ENCODE measurements at regions not wholly inside any gene's neighbourhood (a gene's known extent, or its start where the extent isn't known, plus 50 kb on each side); places are given as distances from the start of the nearest gene placed in this dataset.
A peak's percentile ranks its signal among the peaks of the same experiment; 100 is the strongest.
"Not testable (repeated sequence)": the region's sequence is repeated elsewhere in the genome, so short reads cannot be mapped to it uniquely, and the experiment has no call there.

DNA sequence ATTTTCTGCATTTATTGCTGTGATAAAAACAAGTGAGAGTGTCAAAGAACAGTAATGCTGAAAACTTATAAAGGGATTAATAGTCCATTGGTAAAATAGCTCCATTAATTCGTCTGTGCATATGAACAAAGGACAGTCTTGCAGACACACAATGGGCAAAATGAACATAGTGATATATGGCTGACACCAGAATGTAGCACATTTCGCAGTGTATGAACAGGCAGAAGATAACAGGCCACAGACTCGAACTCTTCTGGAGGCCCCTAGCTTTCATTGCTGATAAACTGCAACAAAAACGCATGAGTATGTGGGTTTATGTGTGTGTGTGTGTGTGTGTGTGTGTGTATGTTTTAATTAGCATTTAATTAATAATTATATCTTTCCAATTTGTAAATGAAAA lies 354.8 kb downstream of the TAF11L14 start:
- no peak for DNase-seq

GRCh38 chr5:17989567-17990563 lies 355.6 kb downstream of the TAF11L14 start:
- no peak for DNase-seq

GRCh38 chr5:17991775-17992174 lies 357.5 kb downstream of the TAF11L14 start:
- DNase-seq, result no peak

GRCh38 chr5:17992291-17992690 lies 358.0 kb downstream of the TAF11L14 start:
- no peak for DNase-seq

DNA sequence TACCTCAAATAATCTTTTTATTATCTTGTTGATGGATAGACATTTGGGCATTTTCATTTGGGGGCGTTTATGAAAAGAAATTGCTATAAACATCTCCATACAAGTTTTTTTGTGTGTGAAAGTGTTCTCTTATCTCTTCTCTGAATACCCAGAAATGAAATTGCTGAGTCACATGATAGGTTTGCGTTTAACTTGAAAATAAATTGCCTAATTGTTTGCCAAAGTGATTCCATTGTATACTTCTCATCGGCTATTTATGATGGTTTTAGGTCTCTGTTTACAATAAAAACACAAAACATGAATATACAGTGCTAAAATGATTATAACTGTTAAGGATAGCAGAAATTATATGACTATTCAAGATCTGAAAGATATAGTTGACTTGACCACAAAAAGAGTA lies 361.7 kb downstream of the TAF11L14 start:
- no peak for DNase-seq

- DNase-seq, result no peak
These were observed 365.6 kb downstream of the TAF11L14 start for GRCh38 chr5:17999858-18000257.

- DNase-seq, result no peak
These were observed 366.5 kb downstream of the TAF11L14 start for GRCh38 chr5:18000744-18001143.

DNA sequence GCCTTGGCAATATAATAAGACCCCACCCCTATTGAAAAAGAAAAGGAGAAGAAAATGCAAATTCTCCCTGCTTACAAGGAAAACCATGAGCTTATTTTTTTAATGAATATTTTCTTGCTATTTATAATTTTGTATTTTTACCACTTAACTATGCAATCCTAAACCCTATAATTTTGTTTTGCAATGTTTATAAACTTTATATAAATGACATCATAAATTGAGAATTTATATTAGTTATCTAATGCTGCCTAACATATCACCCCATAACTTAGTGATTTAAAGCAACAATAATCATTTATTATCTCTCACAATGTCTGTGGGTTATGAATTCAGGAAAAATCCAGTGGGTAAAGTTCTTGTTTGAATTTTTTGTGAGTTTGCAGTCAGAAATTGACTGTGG lies 369.1 kb downstream of the TAF11L14 start:
- DNase-seq, result no peak

GRCh38 chr5:18003784-18004183 lies 369.5 kb downstream of the TAF11L14 start:
- DNase-seq, result no peak

DNA sequence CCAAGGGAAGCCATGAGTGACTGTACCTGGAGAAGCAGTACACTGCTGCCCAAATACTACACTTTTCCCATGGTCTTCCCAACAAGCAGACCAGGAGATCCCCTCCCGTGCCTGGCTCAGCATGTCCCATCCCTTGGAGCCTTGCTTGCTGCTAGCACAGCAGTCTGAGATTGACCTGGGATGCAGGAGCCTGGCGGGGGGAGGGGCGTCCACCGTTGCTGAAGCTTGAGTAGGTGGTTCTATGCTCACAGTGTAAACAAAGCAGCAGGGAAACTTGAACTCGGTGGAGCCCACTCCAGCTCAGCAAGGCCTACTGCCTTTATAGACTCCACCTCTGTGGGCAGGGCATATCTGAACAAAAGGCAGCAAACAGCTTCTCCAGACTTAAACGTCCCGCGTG lies 372.0 kb downstream of the TAF11L14 start:
- DNase-seq, result not testable (repeated sequence)

DNA sequence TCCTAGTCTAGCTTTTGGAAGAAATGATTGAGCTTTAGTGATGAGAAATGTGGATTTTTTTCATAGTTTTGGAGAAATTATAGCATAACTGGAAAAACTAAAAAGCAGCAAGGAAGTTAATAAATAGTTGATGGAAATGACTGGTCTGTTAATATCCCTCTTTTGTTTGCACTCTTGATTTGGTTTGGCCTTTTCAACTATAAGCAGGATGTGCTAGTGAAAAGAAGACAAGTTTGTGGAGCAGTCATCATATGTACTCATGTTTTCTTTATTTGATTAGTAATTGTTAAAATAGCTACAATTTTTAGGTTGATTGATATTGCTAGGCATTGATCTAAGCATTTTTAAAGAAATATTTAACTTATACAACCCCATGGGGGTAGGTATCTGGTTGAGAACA lies 374.7 kb downstream of the TAF11L14 start:
- no peak for DNase-seq

- DNase-seq, result no peak
These were observed 375.8 kb downstream of the TAF11L14 start for GRCh38 chr5:18010053-18010452.

DNA sequence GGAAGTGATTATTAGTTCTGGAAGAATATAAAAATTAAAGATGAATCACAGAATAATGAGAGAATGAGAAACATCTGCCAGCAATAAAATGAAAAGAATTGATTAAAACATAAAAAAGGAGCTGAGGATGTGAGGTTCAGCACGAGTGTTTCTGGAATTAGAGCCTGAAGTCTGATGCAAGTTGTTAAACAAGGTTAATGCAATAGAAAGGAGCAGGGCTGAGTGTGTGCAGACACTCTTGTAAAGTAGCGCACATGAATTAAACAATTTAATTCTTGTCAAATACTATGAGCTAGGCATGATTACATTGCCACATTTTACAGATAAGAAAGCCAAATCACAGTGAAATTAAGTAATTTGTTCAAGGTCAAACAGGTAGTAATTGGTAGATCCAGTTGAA lies 384.2 kb downstream of the TAF11L14 start:
- DNase-seq, result no peak

DNA sequence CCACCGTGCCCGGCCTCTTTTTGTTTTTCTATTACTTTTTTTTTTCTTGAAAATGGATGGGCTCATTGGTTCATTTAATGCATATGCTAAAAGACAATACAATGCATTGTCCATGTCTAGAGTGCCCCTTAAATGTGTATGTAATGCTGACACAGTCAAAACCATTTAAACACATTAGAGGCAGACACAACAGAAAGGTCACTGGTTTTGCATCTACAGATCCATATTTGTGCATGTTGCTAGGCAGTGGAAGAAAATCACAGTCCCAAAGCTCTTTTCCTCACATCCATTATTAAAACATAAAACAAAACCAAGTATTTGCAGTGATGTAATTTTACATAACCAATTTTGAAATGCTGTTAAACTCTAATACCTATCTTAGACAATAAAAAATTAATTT lies 389.0 kb downstream of the TAF11L14 start:
- no peak for DNase-seq

DNA sequence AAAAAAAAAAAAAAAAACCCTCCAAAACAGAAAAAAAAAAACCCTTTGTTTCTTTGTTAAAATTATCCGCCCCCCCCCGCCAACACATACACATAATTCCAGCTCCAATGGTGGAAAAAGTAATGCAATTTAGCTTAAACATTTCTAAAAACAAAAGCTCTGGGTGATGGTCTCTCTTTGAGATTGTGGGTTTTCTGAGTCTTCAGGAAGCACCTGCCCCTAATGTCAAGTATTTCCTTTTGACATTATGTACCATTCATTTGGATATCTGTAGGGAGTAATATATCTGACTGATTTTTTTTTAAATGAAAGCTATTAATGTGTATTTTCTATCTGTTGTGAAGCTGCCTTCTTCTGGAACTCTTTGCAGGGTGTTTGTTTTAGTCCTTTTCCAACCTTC lies 389.7 kb downstream of the TAF11L14 start:
- no peak for DNase-seq

- DNase-seq, result no peak
These were observed 390.3 kb downstream of the TAF11L14 start for GRCh38 chr5:18024542-18024941.

- no peak for DNase-seq
These were observed 393.1 kb downstream of the TAF11L14 start for GRCh38 chr5:18027241-18027867.

- no peak for DNase-seq
These were observed 393.8 kb downstream of the TAF11L14 start for GRCh38 chr5:18028036-18028435.

DNA sequence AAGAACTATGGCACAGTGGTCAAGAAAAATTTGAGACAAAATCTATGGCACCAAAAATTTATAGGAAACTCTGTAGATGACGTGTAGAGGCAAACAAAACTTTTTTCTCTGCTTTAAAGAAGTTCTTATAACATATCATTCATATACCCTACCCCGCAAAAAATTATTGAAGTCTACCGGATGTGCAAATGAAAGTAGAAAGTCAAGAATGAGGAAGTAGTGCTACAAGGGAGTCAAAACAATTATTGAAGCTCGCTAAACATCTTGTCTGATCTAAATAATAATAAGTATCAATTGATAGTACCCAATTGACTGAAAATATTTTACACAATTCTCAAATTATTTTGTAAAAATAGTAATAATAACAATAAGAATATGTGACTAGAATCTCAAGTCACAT lies 398.5 kb downstream of the TAF11L14 start:
- no peak for DNase-seq

DNA sequence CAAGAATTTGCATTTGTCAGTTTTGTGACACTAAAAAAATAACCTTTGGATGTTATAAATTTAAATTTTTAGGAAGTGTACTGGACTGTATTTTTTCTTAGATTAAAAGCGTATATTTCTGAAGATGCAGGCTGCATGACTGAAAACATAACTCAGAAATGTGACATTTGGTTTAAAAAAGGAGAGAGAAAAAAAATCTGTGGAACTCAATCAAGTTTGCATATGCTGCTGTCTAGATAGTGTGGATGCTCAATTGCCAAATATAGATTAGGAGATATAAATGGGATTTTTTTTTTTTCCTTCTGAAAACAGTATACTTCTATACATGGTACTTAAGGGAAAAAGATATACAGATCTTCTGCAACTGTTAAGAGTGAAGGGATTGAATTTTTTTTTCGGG lies 402.3 kb downstream of the TAF11L14 start:
- DNase-seq, result no peak

DNA sequence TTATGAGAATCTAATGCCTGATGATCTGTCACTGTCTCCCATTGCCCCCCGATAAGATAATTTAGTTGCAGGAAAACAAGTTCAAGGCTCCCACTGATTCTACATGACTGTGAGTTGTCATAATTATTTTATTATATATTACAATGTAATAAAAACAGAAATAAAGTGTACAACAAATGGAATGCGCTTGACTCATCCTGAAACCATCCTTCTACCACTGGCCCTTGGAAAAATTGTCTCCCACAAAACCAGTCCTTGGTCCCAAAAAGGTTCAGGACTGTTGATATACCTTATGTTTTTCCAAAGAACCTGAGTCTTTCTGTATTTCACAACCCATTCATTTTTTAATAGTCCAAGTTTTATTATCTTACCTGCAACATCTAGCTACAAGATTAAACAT lies 403.5 kb downstream of the TAF11L14 start:
- peak; percentile 30 for DNase-seq

DNA sequence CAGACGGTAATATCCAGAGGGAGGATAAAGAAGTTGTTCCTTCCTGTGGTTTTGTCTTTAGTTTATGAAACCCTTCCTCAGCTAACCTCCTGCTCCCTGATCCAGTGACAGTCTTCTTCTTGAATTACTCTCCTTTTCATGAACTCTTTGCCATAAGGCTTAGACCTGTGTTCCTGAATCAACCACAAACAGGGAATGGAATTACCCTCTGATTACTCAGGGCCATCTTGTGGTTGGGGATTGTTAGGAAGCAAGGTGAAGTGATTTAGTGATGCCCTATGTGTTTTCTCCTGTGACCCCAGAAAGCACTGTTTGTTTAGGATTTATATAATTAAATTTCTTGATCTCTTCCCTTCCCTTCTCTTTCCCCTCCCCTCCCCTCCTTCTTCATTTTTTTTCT lies 409.1 kb downstream of the TAF11L14 start:
- no peak for DNase-seq

DNA sequence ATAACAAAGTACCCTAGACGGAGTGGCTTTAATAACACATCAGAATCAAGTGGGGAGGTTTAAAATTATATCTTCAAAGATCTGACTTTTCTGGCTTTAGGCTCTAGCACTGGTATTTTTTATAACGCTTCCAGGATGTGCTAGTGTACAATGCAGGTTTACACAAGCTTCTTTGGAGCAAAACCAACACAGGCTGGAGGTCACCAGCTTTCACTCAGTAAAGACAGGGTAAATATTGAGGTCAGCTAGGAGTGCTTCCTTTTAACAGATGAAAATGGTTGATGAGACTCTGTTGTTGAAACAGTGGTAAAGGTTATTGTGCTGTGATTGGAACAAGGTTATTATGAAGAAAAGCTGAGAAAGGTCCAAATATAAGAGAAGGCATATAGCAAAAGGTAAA lies 414.2 kb downstream of the TAF11L14 start:
- DNase-seq, result no peak

- no peak for DNase-seq
These were observed 416.1 kb downstream of the TAF11L14 start for GRCh38 chr5:18050345-18050744.

Measured in fibroblast of skin of scalp (primary cell).